Smooth muscle cell (in vitro differentiated cells): ENCODE measurements at regions not wholly inside any gene's neighbourhood (a gene's known extent, or its start where the extent isn't known, plus 50 kb on each side); places are given as distances from the start of the nearest gene placed in this dataset.
"Not testable (repeated sequence)": the region's sequence is repeated elsewhere in the genome, so short reads cannot be mapped to it uniquely, and the experiment has no call there.

Source experiments
- DNase-seq: peaks from one replicate; lab custom pipeline; 2025; ENCODE audit not compliant: unreplicated experiment; lab: John Stamatoyannopoulos, UW
- H2AFZ ChIP-seq: fragments of 200-600 bp; sonication (generic); 2 replicates; pipeline ENCODE4 v1.6.0; 2016; ENCODE audit warnings: antibody characterized with exemption, low read depth, mild to moderate bottlenecking
- H3F3A ChIP-seq: fragments of 200-600 bp; sonication (generic); 2 replicates; pipeline ENCODE4 v1.6.0; 2017; ENCODE audit warnings: antibody characterized with exemption, low read depth
- H3K27ac ChIP-seq: fragments of 200-600 bp; sonication (generic); 2 replicates; pipeline ENCODE4 v1.5.1; 2016; ENCODE audit warnings: low read depth, mild to moderate bottlenecking
- H3K27me3 ChIP-seq: fragments of 200-600 bp; sonication (generic); 2 replicates; pipeline ENCODE4 v1.6.1; 2016; ENCODE audit warnings: low read depth, mild to moderate bottlenecking
- H3K36me3 ChIP-seq: fragments of 200-600 bp; sonication (generic); 2 replicates; pipeline ENCODE4 v1.5.1; 2016; ENCODE audit warnings: low read depth
- H3K4me1 ChIP-seq: fragments of 200-600 bp; sonication (generic); 2 replicates; pipeline ENCODE4 v1.5.1; 2016; ENCODE audit warnings: low read depth
- H3K4me2 ChIP-seq: fragments of 200-600 bp; sonication (generic); 2 replicates; pipeline ENCODE4 v1.6.0; 2016; ENCODE audit warnings: mild to moderate bottlenecking
- H3K4me3 ChIP-seq: fragments of 200-600 bp; sonication (generic); 2 replicates; pipeline ENCODE4 v1.5.1; 2016; ENCODE audit warnings: mild to moderate bottlenecking
- H3K79me2 ChIP-seq: fragments of 200-600 bp; sonication (generic); 2 replicates; pipeline ENCODE4 v1.6.0; 2016; ENCODE audit warnings: low read depth, mild to moderate bottlenecking
- H3K9ac ChIP-seq: fragments of 200-600 bp; sonication (generic); 2 replicates; pipeline ENCODE4 v1.6.0; 2016; ENCODE audit warnings: low read depth
- H3K9me3 ChIP-seq: fragments of 200-600 bp; sonication (generic); replicated peaks from 2 replicates; pipeline ENCODE4 v1.5.1; 2016; ENCODE audit warnings: low read depth
- H4K20me1 ChIP-seq: fragments of 200-600 bp; sonication (generic); 2 replicates; pipeline ENCODE4 v1.6.0; 2016; ENCODE audit warnings: low read depth
- CTCF ChIP-seq: fragments of 200-600 bp; sonication (generic); IDR thresholded peaks from 2 replicates; pipeline ENCODE4 v1.5.1; 2017; ENCODE audit warnings: borderline replicate concordance, mild to moderate bottlenecking, antibody characterized with exemption; ENCODE audit not compliant: insufficient read depth, poor library complexity, severe bottlenecking
- WGBS: methylation state at CpG from one replicate; pipeline ENCODE4 v1.1.7; 2016; ENCODE audit warnings: low lambda C conversion rate; 5-methylcytosine and 5-hydroxymethylcytosine counted together

GRCh38 chr7:149584530-149584929, 86.9 kb upstream of the ZNF746 start:
- DNase-seq: no peak
- Histone ChIP-seq H3K4me3 (no peak overlapping the region), H3F3A (no peaks in the 10 kb centered on the region), H3K9ac (no peak overlapping the region), H3K27ac (no peak overlapping the region), H3K4me1 (no peaks in the 10 kb centered on the region), H4K20me1 (peaks cover 3% of the 10 kb centered on the region), H3K9me3 (peaks cover 4% of the 10 kb centered on the region), H3K4me2 (no peak overlapping the region), H3K79me2 (peaks cover under 1% of the 10 kb centered on the region), H3K36me3 (peaks cover 28% of the 10 kb centered on the region), H3K27me3 (no peaks in the 10 kb centered on the region), H2AFZ (no peak overlapping the region)
- TF ChIP-seq CTCF: no peak
- WGBS: 97% methylated on average over 4 of the region's 4 CpGs

- peaks cover 33% of the 10 kb centered on the region for H3K36me3 ChIP-seq
- no peaks in the 10 kb centered on the region for H3F3A ChIP-seq
Observed at GRCh38 chr7:149584009-149584408, 86.4 kb upstream of the ZNF746 start.

GRCh38 chr7:149580328-149580727, 82.7 kb upstream of the ZNF746 start:
- Histone ChIP-seq H3K9me3 (peaks cover 4% of the 10 kb centered on the region), H3F3A (no peaks in the 10 kb centered on the region), H4K20me1 (no peaks in the 10 kb centered on the region), H3K4me2 (no peak overlapping the region), H3K27ac (no peak overlapping the region), H3K9ac (no peak overlapping the region), H3K4me3 (no peak overlapping the region), H2AFZ (no peak overlapping the region), H3K4me1 (no peaks in the 10 kb centered on the region), H3K79me2 (no peaks in the 10 kb centered on the region), H3K36me3 (peaks cover 37% of the 10 kb centered on the region), H3K27me3 (no peaks in the 10 kb centered on the region)
- TF ChIP-seq CTCF: no peak
- no peak for DNase-seq
- 95% methylated on average over 6 of the region's 6 CpGs for WGBS

More at GRCh38 chr7:149584009-149584408, 86.4 kb upstream of the ZNF746 start:
- H3K27me3 ChIP-seq: no peaks in the 10 kb centered on the region
- H3K4me3 ChIP-seq: no peak overlapping the region
- no peak overlapping the region for H2AFZ ChIP-seq
- 100% methylated on average over 2 of the region's 2 CpGs for WGBS
- H4K20me1 ChIP-seq: peaks cover 3% of the 10 kb centered on the region
- no peak for DNase-seq
- H3K9ac ChIP-seq: no peak overlapping the region
- H3K4me2 ChIP-seq: no peak overlapping the region
- H3K27ac ChIP-seq: no peak overlapping the region
- peaks cover 4% of the 10 kb centered on the region for H3K9me3 ChIP-seq
- no peaks in the 10 kb centered on the region for H3K4me1 ChIP-seq
- no peak for TF ChIP-seq CTCF
- H3K79me2 ChIP-seq: no peaks in the 10 kb centered on the region

DNA sequence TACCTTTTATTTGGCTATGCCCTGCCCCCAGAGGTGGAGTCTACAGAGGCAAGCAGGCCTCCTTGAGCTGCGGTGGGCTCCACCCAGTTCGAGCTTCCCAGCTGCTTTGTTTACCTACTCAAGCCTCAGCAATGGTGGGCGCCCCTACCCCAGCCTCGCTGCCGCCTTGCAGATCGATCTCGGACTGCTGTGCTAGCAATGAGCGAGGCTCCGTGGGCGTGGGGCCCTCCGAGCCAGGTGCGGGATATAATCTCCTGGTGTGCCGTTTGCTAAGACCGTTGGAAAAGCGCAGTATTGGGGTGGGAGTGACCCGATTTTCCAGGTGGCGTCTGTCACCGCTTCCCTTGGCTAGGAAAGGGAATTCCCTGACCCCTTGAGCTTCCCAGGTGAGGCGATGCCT, 81.8 kb upstream of the ZNF746 start:
- H3K36me3 ChIP-seq: peaks cover 36% of the 10 kb centered on the region
- WGBS: 99% methylated on average over 19 of the region's 19 CpGs
- H3F3A ChIP-seq, H3K27ac ChIP-seq, H3K9ac ChIP-seq, H4K20me1 ChIP-seq, DNase-seq, H3K27me3 ChIP-seq, H3K4me2 ChIP-seq, H3K4me1 ChIP-seq, H3K79me2 ChIP-seq, H3K9me3 ChIP-seq, H3K4me3 ChIP-seq, H2AFZ ChIP-seq: not testable (repeated sequence)

- H3K4me2 ChIP-seq, H3K9me3 ChIP-seq, H2AFZ ChIP-seq, H3K4me3 ChIP-seq, H4K20me1 ChIP-seq, H3K27me3 ChIP-seq, H3K9ac ChIP-seq, H3K27ac ChIP-seq, DNase-seq: not testable (repeated sequence)
- WGBS: 100% methylated on average over 2 of the region's 2 CpGs
- peaks cover 10% of the 10 kb centered on the region for H3F3A ChIP-seq
- peaks cover 21% of the 10 kb centered on the region for H3K4me1 ChIP-seq
- H3K36me3 ChIP-seq: peaks cover 12% of the 10 kb centered on the region
- peaks cover 14% of the 10 kb centered on the region for H3K79me2 ChIP-seq
Observed at GRCh38 chr7:149574428-149574827, 76.8 kb upstream of the ZNF746 start.
